Muscle layer of duodenum (tissue), 2 donors: ENCODE measurements at regions not wholly inside any gene's neighbourhood (a gene's known extent, or its start where the extent isn't known, plus 50 kb on each side); places are given as distances from the start of the nearest gene placed in this dataset.

Experiments
- H3K27ac ChIP-seq: one replicate; pipeline ENCODE4 v1.7.0; 2013; ENCODE audit warnings: mild to moderate bottlenecking, low read length
- H3K27me3 ChIP-seq: one replicate; pipeline ENCODE4 v1.7.0; 2013; ENCODE audit warnings: low read depth, mild to moderate bottlenecking, control low read depth, low read length
- H3K36me3 ChIP-seq, 2 donors: one replicate each; pipeline ENCODE4 v1.7.0; 2013; ENCODE audit warnings: low read length in 2 of 2, control low read depth in 1 of 2, mild to moderate bottlenecking in 1 of 2; ENCODE audit not compliant: insufficient read depth in 2 of 2, control insufficient read depth in 1 of 2
- H3K4me1 ChIP-seq, 2 donors: one replicate each; pipeline ENCODE4 v1.7.0; 2013; ENCODE audit warnings: low read length in 2 of 2, mild to moderate bottlenecking in 2 of 2, control low read depth in 1 of 2, moderate library complexity in 1 of 2; ENCODE audit not compliant: insufficient read depth in 2 of 2, control insufficient read depth in 1 of 2
- H3K4me3 ChIP-seq, 2 donors: one replicate each; pipeline ENCODE4 v1.7.0; 2013; ENCODE audit warnings: low read length in 2 of 2, low read depth in 1 of 2, mild to moderate bottlenecking in 1 of 2
- H3K9me3 ChIP-seq, 2 donors: one replicate each; pipeline ENCODE4 v1.7.0; 2013; ENCODE audit warnings: low read length in 2 of 2, control low read depth in 1 of 2, mild to moderate bottlenecking in 1 of 2; ENCODE audit not compliant: control insufficient read depth in 1 of 2
- donor health status: healthy.

DNA sequence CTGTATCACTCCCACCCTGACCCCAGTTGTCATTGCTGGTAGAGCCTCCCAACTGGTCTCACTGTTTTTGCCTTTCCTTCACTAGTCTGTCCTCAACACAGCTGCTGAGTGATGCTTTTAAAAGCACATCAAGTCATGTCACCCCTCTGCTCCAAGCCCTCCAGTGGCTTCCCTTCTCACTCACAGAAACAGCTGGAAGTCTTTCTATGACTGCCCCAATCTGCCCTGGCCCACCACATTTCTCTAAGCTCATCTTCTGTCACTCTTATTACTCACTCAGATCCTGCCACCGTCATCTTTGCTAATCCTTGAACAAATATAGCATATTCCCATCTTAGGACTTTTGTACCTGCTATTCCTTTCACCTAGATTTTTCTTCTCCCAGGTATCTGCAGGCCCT lies 242.6 kb upstream of the RBBP8 start:
- Histone ChIP-seq H3K27me3 (no peaks in the 10 kb centered on the region), H3K27ac (no peak overlapping the region), H3K36me3 (no peaks in the 10 kb centered on the region), H3K9me3 (peaks cover 0 to 4% of the 10 kb centered on the region in 2 donors), H3K4me1 (no peaks in the 10 kb centered on the region), H3K4me3 (no peak overlapping the region)

DNA sequence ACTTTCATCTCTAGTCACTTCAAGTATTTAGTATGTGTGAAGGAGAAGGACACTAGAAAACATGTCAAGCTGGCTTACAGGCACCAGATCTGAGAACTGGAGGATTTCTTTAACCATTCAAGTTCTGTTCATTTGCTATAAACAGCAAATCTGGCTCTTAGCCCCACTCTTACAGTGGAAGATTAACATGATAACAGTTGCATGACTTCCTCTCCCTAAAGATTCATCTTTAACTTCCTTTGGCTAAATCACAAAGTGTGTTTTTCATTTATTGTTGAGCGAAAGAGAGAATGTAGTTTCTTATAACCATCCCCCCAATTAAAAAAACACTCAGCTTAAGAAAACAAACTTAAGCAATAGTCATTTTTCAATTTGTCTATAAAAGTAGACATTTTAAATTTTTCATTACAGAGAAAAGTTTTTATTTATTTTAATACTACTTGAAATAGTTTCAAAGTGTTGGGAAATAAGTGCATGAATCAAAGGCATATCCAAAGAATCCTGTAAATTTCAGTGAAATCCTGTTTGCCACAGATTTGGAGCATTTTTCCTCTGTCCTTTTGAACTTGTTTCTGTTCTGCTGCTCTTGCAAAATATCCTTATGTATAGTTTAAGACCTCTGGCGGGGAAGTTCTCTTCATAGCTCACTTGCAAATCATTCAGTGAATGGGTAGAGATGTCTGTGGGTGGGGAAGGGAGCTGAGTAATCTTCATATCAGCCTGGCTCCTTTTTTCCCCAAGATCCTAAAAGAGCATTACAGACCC lies 241.0 kb upstream of the RBBP8 start:
- Histone ChIP-seq H3K9me3 (peaks cover 0 to 4% of the 10 kb centered on the region in 2 donors), H3K4me3 (no peak overlapping the region), H3K27me3 (no peaks in the 10 kb centered on the region), H3K4me1 (no peaks in the 10 kb centered on the region), H3K36me3 (no peaks in the 10 kb centered on the region), H3K27ac (no peak overlapping the region)

DNA sequence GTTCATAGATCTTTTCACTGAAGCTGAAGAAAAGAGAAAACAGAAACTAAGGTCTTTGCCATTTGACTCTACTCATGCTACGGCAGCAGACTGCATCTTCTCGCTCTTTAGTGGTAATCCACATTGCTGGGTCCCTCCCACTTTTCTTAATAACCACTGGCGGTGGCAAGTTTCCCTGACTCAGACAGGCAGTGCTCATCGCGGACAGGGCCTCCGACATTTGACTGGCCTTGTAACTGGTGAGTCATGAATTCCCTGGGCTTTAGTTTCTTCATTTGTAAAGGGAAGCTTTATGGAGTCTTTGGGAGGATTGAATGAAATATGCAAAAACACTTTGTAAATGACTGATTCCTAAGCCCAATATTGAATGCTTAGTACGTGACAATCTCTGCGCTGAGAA lies 238.2 kb upstream of the RBBP8 start:
- Histone ChIP-seq H3K27ac (no peak overlapping the region), H3K27me3 (no peaks in the 10 kb centered on the region), H3K4me3 (no peak overlapping the region), H3K4me1 (no peaks in the 10 kb centered on the region), H3K36me3 (no peaks in the 10 kb centered on the region), H3K9me3 (no peaks in the 10 kb centered on the region)

DNA sequence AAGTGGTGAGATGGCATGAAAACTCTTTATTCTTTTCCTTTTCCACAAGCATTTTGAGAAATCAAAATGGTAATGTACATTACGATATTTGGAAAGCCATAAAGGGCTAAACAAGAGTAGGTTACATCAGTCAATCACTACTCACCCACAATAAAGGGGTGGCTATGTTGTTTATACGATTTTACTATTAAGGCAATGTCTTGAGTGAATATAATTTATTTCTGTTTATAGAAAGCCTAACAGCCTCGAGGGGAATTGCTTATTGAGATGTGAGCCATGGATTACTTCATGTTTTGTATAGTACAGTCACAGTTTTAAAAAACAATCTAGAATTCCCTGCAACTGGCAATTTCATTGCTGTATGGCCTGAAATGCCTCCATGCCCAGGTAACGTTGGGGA lies 237.5 kb upstream of the RBBP8 start:
- H3K4me3 ChIP-seq: no peak overlapping the region
- H3K9me3 ChIP-seq: no peaks in the 10 kb centered on the region
- H3K4me1 ChIP-seq: no peaks in the 10 kb centered on the region
- H3K36me3 ChIP-seq: no peaks in the 10 kb centered on the region
- H3K27ac ChIP-seq: no peak overlapping the region
- H3K27me3 ChIP-seq: no peaks in the 10 kb centered on the region

DNA sequence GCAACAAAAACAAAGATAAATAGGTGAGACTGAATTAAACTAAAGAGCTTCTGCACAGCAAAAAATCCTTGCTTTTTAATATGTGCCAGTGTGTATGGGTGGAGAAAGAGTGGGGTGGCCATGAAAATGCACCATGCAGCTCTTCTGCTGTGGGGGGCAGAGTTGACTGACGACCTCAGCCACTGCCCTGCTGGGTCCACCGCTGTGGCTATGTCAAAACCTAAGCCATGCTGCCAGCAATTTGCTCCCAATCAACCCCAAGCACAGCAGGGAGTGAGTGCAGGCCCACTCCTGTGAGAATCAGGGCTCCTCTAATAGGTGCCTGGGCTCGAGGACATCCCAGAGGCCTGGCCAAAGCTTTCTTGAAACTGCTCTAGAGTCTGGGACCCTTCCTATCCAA lies 235.6 kb upstream of the RBBP8 start:
- Histone ChIP-seq H3K36me3 (no peaks in the 10 kb centered on the region), H3K4me3 (no peak overlapping the region), H3K27me3 (no peaks in the 10 kb centered on the region), H3K4me1 (peaks cover 0 to 9% of the 10 kb centered on the region in 2 donors), H3K9me3 (no peaks in the 10 kb centered on the region), H3K27ac (no peak overlapping the region)

DNA sequence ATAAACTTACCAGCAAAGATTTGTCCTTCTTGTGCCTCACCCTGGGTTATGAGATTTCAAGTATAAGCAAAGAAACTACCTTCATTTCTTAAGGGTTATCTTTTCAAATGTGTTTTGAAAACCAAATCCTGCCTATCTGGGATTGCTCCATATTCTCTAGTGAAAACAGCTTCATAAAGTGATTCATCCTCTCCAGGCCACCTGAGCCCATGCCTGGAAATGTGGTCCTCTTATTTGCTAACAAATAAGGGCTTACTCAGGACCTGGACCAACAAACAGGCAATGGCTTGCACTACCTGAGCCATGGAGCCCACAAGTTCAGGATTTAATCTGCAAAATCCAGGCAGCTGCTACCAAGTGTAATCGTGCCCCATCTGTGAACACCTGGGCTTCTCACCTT lies 234.4 kb upstream of the RBBP8 start:
- Histone ChIP-seq H3K27me3 (no peaks in the 10 kb centered on the region), H3K27ac (no peak overlapping the region), H3K4me1 (peaks cover 0 to 9% of the 10 kb centered on the region in 2 donors), H3K36me3 (no peaks in the 10 kb centered on the region), H3K9me3 (no peaks in the 10 kb centered on the region), H3K4me3 (no peak overlapping the region)

DNA sequence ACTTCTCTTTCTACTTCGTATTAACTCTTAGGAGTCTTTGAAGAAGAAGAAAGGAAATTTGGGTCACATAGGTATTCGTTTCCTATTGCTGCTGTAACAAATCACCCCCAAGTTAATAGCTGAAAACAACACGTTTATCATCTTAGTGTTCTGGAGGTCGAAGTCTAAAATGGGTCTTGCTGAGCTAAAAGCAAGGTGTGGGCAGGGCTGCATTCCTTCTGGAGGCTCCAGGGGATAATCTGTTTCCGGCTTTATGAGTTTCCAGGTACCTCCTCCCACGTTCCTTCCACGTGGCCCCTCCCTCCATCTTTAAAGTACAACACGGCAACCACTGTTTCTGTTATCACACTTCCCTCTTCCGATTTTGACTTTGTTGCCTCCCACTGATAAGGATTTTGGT lies 233.5 kb upstream of the RBBP8 start:
- Histone ChIP-seq H3K27ac (no peak overlapping the region), H3K36me3 (no peaks in the 10 kb centered on the region), H3K4me3 (no peak overlapping the region)

DNA sequence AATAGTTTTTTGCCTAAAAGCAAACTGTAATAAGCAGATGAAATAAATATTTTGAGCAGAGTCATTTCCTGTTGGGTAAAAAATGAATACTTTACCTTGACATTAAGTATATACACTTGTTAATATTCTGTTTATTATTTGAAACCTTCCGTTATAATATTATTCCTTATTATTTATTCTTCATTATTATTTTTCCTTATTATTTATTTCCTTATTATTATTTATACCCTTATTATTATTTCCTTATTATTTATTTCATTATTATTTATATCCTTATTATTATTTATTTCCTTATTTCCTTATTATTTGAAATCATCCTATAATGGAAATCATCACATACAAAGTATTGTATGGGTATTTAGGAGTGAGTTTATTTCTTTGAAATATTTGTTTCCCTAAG lies 232.2 kb upstream of the RBBP8 start:
- peaks cover 0 to 9% of the 10 kb centered on the region in 2 donors for H3K4me1 ChIP-seq
- H3K36me3 ChIP-seq: no peaks in the 10 kb centered on the region
- no peak overlapping the region for H3K27ac ChIP-seq
- no peaks in the 10 kb centered on the region for H3K27me3 ChIP-seq
- H3K9me3 ChIP-seq: no peaks in the 10 kb centered on the region
- H3K4me3 ChIP-seq: no peak overlapping the region

More for the DNA sequence above, 233.5 kb upstream of the RBBP8 start:
- Histone ChIP-seq H3K27me3 (no peaks in the 10 kb centered on the region), H3K4me1 (peaks cover 0 to 9% of the 10 kb centered on the region in 2 donors), H3K9me3 (no peaks in the 10 kb centered on the region)

DNA sequence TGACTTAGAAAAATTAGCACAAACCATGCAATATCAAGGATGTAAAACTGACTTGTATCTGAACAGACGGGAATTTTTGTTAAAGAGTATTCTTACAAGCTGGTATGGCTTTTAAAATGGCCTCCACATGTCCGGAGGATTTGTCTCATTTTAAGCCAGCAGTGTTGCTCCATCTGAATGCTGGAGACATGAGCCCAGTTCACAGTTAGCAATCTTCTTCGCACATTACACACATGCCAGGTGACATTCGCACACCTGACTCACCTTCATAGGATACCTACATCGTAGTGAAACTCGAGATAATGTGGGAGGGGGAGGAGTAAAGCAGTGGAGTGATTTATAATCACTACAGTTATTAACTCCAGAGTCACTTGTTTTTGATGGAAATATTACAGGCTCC lies 231.8 kb upstream of the RBBP8 start:
- Histone ChIP-seq H3K9me3 (no peaks in the 10 kb centered on the region), H3K27me3 (no peaks in the 10 kb centered on the region), H3K27ac (no peak overlapping the region), H3K36me3 (no peaks in the 10 kb centered on the region), H3K4me3 (no peak overlapping the region), H3K4me1 (peaks cover 0 to 9% of the 10 kb centered on the region in 2 donors)

DNA sequence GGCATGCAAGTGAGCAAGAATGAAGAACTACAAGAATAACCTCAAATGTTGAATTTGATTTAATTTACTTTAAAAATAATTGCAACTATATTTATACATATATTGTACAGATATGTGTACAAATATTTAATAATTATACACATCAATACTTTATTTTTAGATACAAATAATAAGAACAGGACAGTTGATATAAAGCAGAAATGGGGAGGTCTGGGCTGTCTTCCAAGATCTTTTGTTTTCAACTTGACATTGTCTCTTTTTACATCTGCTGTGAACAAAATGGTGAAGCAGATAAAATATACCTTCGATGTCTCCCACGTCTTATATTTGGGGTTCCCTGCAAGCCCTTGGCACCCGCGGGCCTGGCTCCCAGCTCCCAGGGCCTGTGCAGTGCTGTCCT lies 231.3 kb upstream of the RBBP8 start:
- no peaks in the 10 kb centered on the region for H3K36me3 ChIP-seq
- H3K27ac ChIP-seq: no peak overlapping the region
- peaks cover 0 to 9% of the 10 kb centered on the region in 2 donors for H3K4me1 ChIP-seq
- H3K9me3 ChIP-seq: no peaks in the 10 kb centered on the region
- H3K4me3 ChIP-seq: no peak overlapping the region
- H3K27me3 ChIP-seq: no peaks in the 10 kb centered on the region

DNA sequence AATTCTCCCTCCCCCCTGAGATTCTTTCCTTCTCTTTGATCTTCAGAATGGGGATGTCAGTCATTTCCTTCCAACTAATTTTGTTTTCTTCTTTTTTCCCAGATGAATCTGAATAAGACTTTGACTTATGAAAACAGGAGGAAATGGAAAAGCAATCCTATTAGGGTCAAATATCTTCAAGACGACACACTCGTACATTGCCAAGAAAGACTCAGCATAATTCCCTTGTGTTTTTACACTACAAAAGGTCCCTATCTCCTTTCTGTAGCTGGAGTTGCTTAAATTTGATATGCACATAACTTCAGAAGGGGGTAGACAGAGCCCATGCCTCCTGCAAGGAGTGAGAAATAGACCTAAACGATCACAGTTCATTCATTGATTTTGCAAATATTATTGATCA lies 230.3 kb upstream of the RBBP8 start:
- H3K27ac ChIP-seq: no peak overlapping the region
- H3K36me3 ChIP-seq: no peaks in the 10 kb centered on the region
- H3K27me3 ChIP-seq: no peaks in the 10 kb centered on the region
- H3K4me3 ChIP-seq: no peak overlapping the region
- peaks cover 0 to 9% of the 10 kb centered on the region in 2 donors for H3K4me1 ChIP-seq
- no peaks in the 10 kb centered on the region for H3K9me3 ChIP-seq
